H1 (cell line): ENCODE measurements at regions not wholly inside any gene's neighbourhood (a gene's known extent, or its start where the extent isn't known, plus 50 kb on each side); places are given as distances from the start of the nearest gene placed in this dataset.

ENCODE experiments used
- CTCF ChIA-PET: fragments of 300-600 bp; sonication (Branson Sonifier 250); formaldehyde crosslinking; loops from one replicate; lab custom pipeline; 2021; ENCODE audit not compliant: partially characterized antibody; lab: Charles Lee
- POLR2A ChIA-PET: fragments of 300-600 bp; sonication (Branson Sonifier 250); formaldehyde crosslinking; loops from one replicate; lab custom pipeline; 2021; ENCODE audit warnings: inconsistent platforms; ENCODE audit not compliant: partially characterized antibody; lab: Charles Lee
- DNase-seq, 2 experiments: peaks; one replicate each; pipeline versions ENCODE4 v3.0.0 to v3.0.0-alpha.2; 2010 to 2022; ENCODE audit warnings: low spot score in 2 of 2, low read depth in 1 of 2, mixed read lengths in 1 of 2
- FAIRE-seq: peaks from 2 replicates; lab custom pipeline; 2011; peaks lifted over from hg19 to GRCh38; lab: Jason Lieb, UNC
- H2AFZ ChIP-seq: 2 replicates; pipeline ENCODE4 v1.8.1; 2012; ENCODE audit warnings: low read length, inconsistent platforms
- H2AK5ac ChIP-seq: 2 replicates; pipeline ENCODE4 v1.6.1; 2013; ENCODE audit warnings: low read depth, low read length
- H2BK120ac ChIP-seq: replicated peaks from 2 replicates; pipeline ENCODE3; 2013; ENCODE audit warnings: low read depth, low read length, inconsistent platforms
- H2BK12ac ChIP-seq: 2 replicates; pipeline ENCODE4 v1.6.1; 2013; ENCODE audit warnings: low read depth, low read length
- H2BK15ac ChIP-seq: 2 replicates; pipeline ENCODE4 v1.6.1; 2013; ENCODE audit warnings: low read length
- H2BK20ac ChIP-seq: 2 replicates; pipeline ENCODE4 v1.6.1; 2013; ENCODE audit warnings: low read length
- H2BK5ac ChIP-seq: 2 replicates; pipeline ENCODE4 v1.6.1; 2013; ENCODE audit warnings: low read depth, low read length
- H3K14ac ChIP-seq: 2 replicates; pipeline ENCODE4 v1.6.1; 2013; ENCODE audit warnings: inconsistent platforms; ENCODE audit not compliant: insufficient read length
- H3K18ac ChIP-seq: 2 replicates; pipeline ENCODE4 v1.6.1; 2013; ENCODE audit warnings: low read length; ENCODE audit errors: extremely low read depth
- H3K23ac ChIP-seq: 2 replicates; pipeline ENCODE4 v1.6.1; 2013; ENCODE audit warnings: inconsistent platforms; ENCODE audit not compliant: insufficient read length
- H3K23me2 ChIP-seq: 2 replicates; pipeline ENCODE4 v1.6.1; 2013; ENCODE audit warnings: low read depth, low read length
- H3K27ac ChIP-seq: 2 replicates; pipeline ENCODE4 v1.6.1; 2011; ENCODE audit warnings: low read depth, low read length, inconsistent platforms
- H3K27me3 ChIP-seq, 4 experiments: replicated peaks in 1 of 4; 1 replicate in 1 of 4; 2 replicates in 3 of 4; pipeline versions ENCODE4 v1.6.1 to v1.8.1; 2011 to 2013; ENCODE audit warnings: low read length in 3 of 4, mild to moderate bottlenecking in 3 of 4, inconsistent platforms in 2 of 4, mixed read lengths in 2 of 4, moderate library complexity in 1 of 4; ENCODE audit not compliant: control insufficient read depth in 3 of 4, insufficient read depth in 3 of 4; ENCODE audit errors: extremely low read depth in 1 of 4
- H3K36me3 ChIP-seq, 4 experiments: 2 replicates each; pipeline versions ENCODE4 v1.6.1 to v1.8.1; 2011 to 2013; ENCODE audit warnings: mild to moderate bottlenecking in 4 of 4, low read length in 3 of 4, moderate library complexity in 2 of 4, control low read depth in 1 of 4, inconsistent platforms in 1 of 4; ENCODE audit not compliant: insufficient read depth in 4 of 4, control insufficient read depth in 2 of 4
- H3K4ac ChIP-seq: replicated peaks from 2 replicates; pipeline ENCODE3; 2013; ENCODE audit warnings: low read length, low read depth, mixed read lengths, inconsistent platforms; ENCODE audit not compliant: insufficient read length
- H3K4me1 ChIP-seq, 4 experiments: replicated peaks in 1 of 4; 1 replicate in 1 of 4; 2 replicates in 3 of 4; pipeline versions ENCODE4 v1.6.1 to v1.8.1; 2011 to 2013; ENCODE audit warnings: low read length in 3 of 4, inconsistent platforms in 2 of 4, mixed read lengths in 1 of 4; ENCODE audit not compliant: insufficient read depth in 4 of 4, control insufficient read depth in 3 of 4
- H3K4me2 ChIP-seq, 2 experiments: 2 replicates each; pipeline versions ENCODE4 v1.6.1 to v1.8.1; 2011 to 2013; ENCODE audit warnings: low read depth in 2 of 2, low read length in 2 of 2, control low read depth in 1 of 2, inconsistent platforms in 1 of 2, mild to moderate bottlenecking in 1 of 2; ENCODE audit not compliant: insufficient read depth in 1 of 2
- H3K4me3 ChIP-seq, 4 experiments: fragments of 200-600, 300-600 bp in 1 of 4; sonication (generic), shearing (Covaris generic), sonication (Bioruptor Twin) in 1 of 4; 2 replicates each; pipeline versions ENCODE4 v1.5.1 to v1.8.1; 2011 to 2016; ENCODE audit warnings: low read length in 4 of 4, low read depth in 3 of 4, control low read depth in 2 of 4, inconsistent platforms in 2 of 4, mild to moderate bottlenecking in 2 of 4, mixed read lengths in 1 of 4, moderate library complexity in 1 of 4; ENCODE audit not compliant: insufficient read depth in 2 of 4; ENCODE audit errors: extremely low read depth in 1 of 4
- H3K56ac ChIP-seq: replicated peaks from 2 replicates; pipeline ENCODE3; 2013; ENCODE audit warnings: low read depth, mild to moderate bottlenecking, mixed read lengths, low read length, inconsistent platforms; ENCODE audit not compliant: insufficient read length
- H3K79me1 ChIP-seq: 2 replicates; pipeline ENCODE4 v1.6.1; 2013; ENCODE audit warnings: low read depth, low read length, control low read depth
- H3K79me2 ChIP-seq, 2 experiments: 2 replicates each; pipeline versions ENCODE4 v1.6.1 to v1.8.1; 2012 to 2013; ENCODE audit warnings: low read length in 2 of 2, mild to moderate bottlenecking in 2 of 2, inconsistent platforms in 1 of 2; ENCODE audit not compliant: insufficient read depth in 2 of 2, control insufficient read depth in 1 of 2
- H3K9ac ChIP-seq, 4 experiments: replicated peaks in 1 of 4; 1 replicate in 1 of 4; 2 replicates in 3 of 4; pipeline versions ENCODE4 v1.6.1 to v1.8.1; 2011 to 2013; ENCODE audit warnings: low read depth in 3 of 4, low read length in 3 of 4, control low read depth in 2 of 4, mild to moderate bottlenecking in 2 of 4, moderate library complexity in 2 of 4, inconsistent platforms in 1 of 4; ENCODE audit errors: extremely low read depth in 1 of 4
- H3K9me3 ChIP-seq, 2 experiments: 2 replicates each; pipeline versions ENCODE4 v1.6.1 to v1.8.1; 2012 to 2013; ENCODE audit warnings: mild to moderate bottlenecking in 2 of 2, moderate library complexity in 2 of 2, control low read depth in 1 of 2, inconsistent platforms in 1 of 2, low read depth in 1 of 2, low read length in 1 of 2, mixed read lengths in 1 of 2; ENCODE audit not compliant: insufficient read depth in 2 of 2
- H4K20me1 ChIP-seq, 2 experiments: replicated peaks in 1 of 2; 2 replicates each; pipeline versions ENCODE3 to v1.8.1; 2011 to 2013; ENCODE audit warnings: inconsistent platforms in 2 of 2, low read length in 2 of 2, mild to moderate bottlenecking in 1 of 2; ENCODE audit not compliant: insufficient read depth in 2 of 2, control insufficient read depth in 1 of 2
- H4K5ac ChIP-seq: 2 replicates; pipeline ENCODE4 v1.6.1; 2013; ENCODE audit warnings: low read length, low read depth, mixed read lengths, inconsistent platforms; ENCODE audit not compliant: insufficient read length
- H4K8ac ChIP-seq: 2 replicates; pipeline ENCODE4 v1.8.0; 2013; ENCODE audit warnings: mild to moderate bottlenecking, moderate library complexity, low read length, inconsistent platforms; ENCODE audit not compliant: insufficient read depth; ENCODE audit errors: extremely low read depth
- H4K91ac ChIP-seq: replicated peaks from 2 replicates; pipeline ENCODE3; 2013; ENCODE audit warnings: low read length, mixed read lengths, inconsistent platforms; ENCODE audit not compliant: insufficient read length
- BCL11A ChIP-seq, 2 experiments: IDR thresholded peaks; one replicate each; pipeline ENCODE4 v1.6.1; 2011; ENCODE audit warnings: low read depth in 2 of 2, low read length in 2 of 2, mild to moderate bottlenecking in 2 of 2
- CBX8 ChIP-seq: fragments of 300-800, 300-1000 bp; sonication (generic); IDR thresholded peaks from 2 replicates; pipeline ENCODE4 v1.7.1; 2016; ENCODE audit warnings: low read depth, low read length, borderline replicate concordance
- CEBPB ChIP-seq: IDR thresholded peaks from 2 replicates; pipeline ENCODE4 v1.6.1; 2012; ENCODE audit warnings: low read depth, low read length
- CHD2 ChIP-seq: IDR thresholded peaks from 2 replicates; pipeline ENCODE4 v1.6.1; 2012; ENCODE audit warnings: low read length, improper control_type of control experiment
- GTF2F1 ChIP-seq: IDR thresholded peaks from 2 replicates; pipeline ENCODE4 v1.6.1; 2012; ENCODE audit warnings: low read depth, low read length, improper control_type of control experiment, borderline replicate concordance
- HDAC6 ChIP-seq: IDR thresholded peaks from one replicate; pipeline ENCODE4 v1.7.1; 2012; ENCODE audit warnings: low read depth, mild to moderate bottlenecking, inconsistent platforms, low read length, moderate library complexity
- NRF1 ChIP-seq: IDR thresholded peaks from 2 replicates; pipeline ENCODE4 v1.6.1; 2011; ENCODE audit warnings: mild to moderate bottlenecking, low read depth, low read length, improper control_type of control experiment
- RAD21 ChIP-seq, 2 experiments: IDR thresholded peaks in 1 of 2; conservative IDR thresholded peaks in 1 of 2; 2 replicates each; pipeline ENCODE4 v1.6.1; 2011; ENCODE audit warnings: low read depth in 2 of 2, low read length in 2 of 2, improper control_type of control experiment in 1 of 2, inconsistent platforms in 1 of 2, mild to moderate bottlenecking in 1 of 2, moderate library complexity in 1 of 2
- RBBP5 ChIP-seq: IDR thresholded peaks from 2 replicates; pipeline ENCODE4 v1.7.1; 2012; ENCODE audit warnings: low read depth, mild to moderate bottlenecking, inconsistent platforms, low read length, moderate library complexity, borderline replicate concordance
- SAP30 ChIP-seq: fragments of 300-600 bp; sonication (generic); IDR thresholded peaks from 2 replicates; pipeline ENCODE4 v1.7.1; 2012; ENCODE audit warnings: low read length, moderate library complexity, mild to moderate bottlenecking, inconsistent platforms; ENCODE audit not compliant: insufficient read depth, insufficient replicate concordance
- TAF1 ChIP-seq: IDR thresholded peaks from 2 replicates; pipeline ENCODE4 v1.6.1; 2011; ENCODE audit warnings: mild to moderate bottlenecking, low read depth, low read length
- ZNF274 ChIP-seq: IDR thresholded peaks from 2 replicates; pipeline ENCODE4 v1.7.0; 2012; ENCODE audit warnings: low read length, borderline replicate concordance; ENCODE audit errors: extremely low read depth
- TF ChIP-seq, protein P1 (sequence below): IDR thresholded peaks from 2 replicates; pipeline ENCODE4 v1.6.1; 2011; ENCODE audit warnings: low read depth, mild to moderate bottlenecking, low read length; ENCODE audit not compliant: insufficient read depth
- TF ChIP-seq, protein P2 (sequence below): IDR thresholded peaks from 2 replicates; pipeline ENCODE4 v1.6.1; 2012; ENCODE audit warnings: inconsistent platforms
- TF ChIP-seq, protein P3 (sequence below): IDR thresholded peaks from 2 replicates; pipeline ENCODE4 v1.6.1; 2012; ENCODE audit warnings: inconsistent platforms

GRCh38 chr9:108628316-108628715 lies 227.5 kb downstream of the ACTL7B start:
- Histone ChIP-seq H3K4me3 (no peak overlapping the region), H3K27me3 (no peaks in the 10 kb centered on the region), H3K36me3 (no peaks in the 10 kb centered on the region), H2BK12ac (no peak overlapping the region), H3K4me1 (no peaks in the 10 kb centered on the region), H3K23ac (no peak overlapping the region), H2BK5ac (no peak overlapping the region), H2BK20ac (no peak overlapping the region), H2BK15ac (no peak overlapping the region), H4K20me1 (no peaks in the 10 kb centered on the region), H3K9me3 (no peaks in the 10 kb centered on the region), H3K18ac (no peak overlapping the region), H3K79me2 (no peaks in the 10 kb centered on the region), H3K23me2 (no peaks in the 10 kb centered on the region), H3K4me2 (no peak overlapping the region), H2BK120ac (no peak overlapping the region), H2AFZ (no peak overlapping the region), H3K56ac (no peak overlapping the region), H3K79me1 (no peaks in the 10 kb centered on the region), H4K91ac (no peak overlapping the region), H2AK5ac (no peak overlapping the region), H3K27ac (no peak overlapping the region), H4K8ac (no peak overlapping the region), H4K5ac (no peak overlapping the region), H3K14ac (no peak overlapping the region), H3K4ac (no peak overlapping the region), H3K9ac (no peak overlapping the region)
- POLR2A ChIA-PET, result no interaction called here
- CTCF ChIA-PET, result no interaction called here
- DNase-seq, result no peak
- FAIRE-seq, result no peak
- TF ChIP-seq, protein P1, sequence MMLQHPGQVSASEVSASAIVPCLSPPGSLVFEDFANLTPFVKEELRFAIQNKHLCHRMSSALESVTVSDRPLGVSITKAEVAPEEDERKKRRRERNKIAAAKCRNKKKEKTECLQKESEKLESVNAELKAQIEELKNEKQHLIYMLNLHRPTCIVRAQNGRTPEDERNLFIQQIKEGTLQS, result no peak
- no peak for TF ChIP-seq RAD21 (IDR thresholded peaks at IDR 0.05 in 1 of 2, conservative IDR thresholded peaks at IDR 0.05 in 1 of 2; ENCODE audit: low read depth in 2 of 2, low read length in 2 of 2)
- no peak for TF ChIP-seq SAP30
- TF ChIP-seq, protein P2, sequence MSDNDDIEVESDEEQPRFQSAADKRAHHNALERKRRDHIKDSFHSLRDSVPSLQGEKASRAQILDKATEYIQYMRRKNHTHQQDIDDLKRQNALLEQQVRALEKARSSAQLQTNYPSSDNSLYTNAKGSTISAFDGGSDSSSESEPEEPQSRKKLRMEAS, result no peak
- TF ChIP-seq HDAC6, result no peak
- TF ChIP-seq RBBP5, result no peak
- no peak for TF ChIP-seq CEBPB
- TF ChIP-seq NRF1, result no peak
- TF ChIP-seq, protein P3, sequence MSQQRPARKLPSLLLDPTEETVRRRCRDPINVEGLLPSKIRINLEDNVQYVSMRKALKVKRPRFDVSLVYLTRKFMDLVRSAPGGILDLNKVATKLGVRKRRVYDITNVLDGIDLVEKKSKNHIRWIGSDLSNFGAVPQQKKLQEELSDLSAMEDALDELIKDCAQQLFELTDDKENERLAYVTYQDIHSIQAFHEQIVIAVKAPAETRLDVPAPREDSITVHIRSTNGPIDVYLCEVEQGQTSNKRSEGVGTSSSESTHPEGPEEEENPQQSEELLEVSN, result no peak
- TF ChIP-seq BCL11A (IDR thresholded peaks at IDR 0.05; ENCODE audit: low read depth in 2 of 2, low read length in 2 of 2), result no peak
- no peak for TF ChIP-seq ZNF274
- no peak for TF ChIP-seq GTF2F1
- TF ChIP-seq CHD2, result no peak
- no peak for TF ChIP-seq TAF1
- TF ChIP-seq CBX8, result no peak
